PC-9 (cell line): ENCODE measurements at regions not wholly inside any gene's neighbourhood (a gene's known extent, or its start where the extent isn't known, plus 50 kb on each side); places are given as distances from the start of the nearest gene placed in this dataset.

Experiments used
- BruUV-seq: library from RNA; stranded (reverse); fragments of 400-500 nt; replicated peaks from 2 replicates; lab custom pipeline; 2021; lab: Mats Ljungman, UMichigan
- CTCF ChIA-PET: fragments of 300-600 bp; sonication (Branson Sonifier 250); formaldehyde crosslinking; loops from one replicate; lab custom pipeline; 2022; ENCODE audit warnings: antibody characterized with exemption; lab: Charles Lee
- POLR2A ChIA-PET: fragments of 300-600 bp; sonication (Branson Sonifier 250); formaldehyde crosslinking; loops from one replicate; lab custom pipeline; 2022; ENCODE audit warnings: antibody characterized with exemption; ENCODE audit not compliant: unreplicated experiment; lab: Charles Lee
- DNase-seq, 2 experiments: peaks; one replicate each; pipeline versions ENCODE4 v3.0.0 to v3.0.0-alpha.2; 2015 to 2022; ENCODE audit warnings: mixed read lengths in 1 of 2
- H2AFZ ChIP-seq: fragments of 200-600 bp; sonication (generic); 2 replicates; pipeline ENCODE4 v1.8.1; 2017; ENCODE audit warnings: antibody characterized with exemption
- H3F3A ChIP-seq: fragments of 200-600 bp; sonication (generic); 2 replicates; pipeline ENCODE4 v1.8.1; 2017; ENCODE audit warnings: antibody characterized with exemption, mild to moderate bottlenecking, low read depth; ENCODE audit not compliant: insufficient read depth
- H3K27ac ChIP-seq: fragments of 200-600 bp; sonication (generic); 2 replicates; pipeline ENCODE4 v1.6.1; 2016; ENCODE audit warnings: mixed run types
- H3K27me3 ChIP-seq: fragments of 200-600 bp; sonication (generic); 2 replicates; pipeline ENCODE4 v1.6.1; 2016; ENCODE audit warnings: low read depth, mixed run types; ENCODE audit not compliant: insufficient read depth
- H3K36me3 ChIP-seq: fragments of 200-600 bp; sonication (generic); 2 replicates; pipeline ENCODE4 v1.6.1; 2016; ENCODE audit warnings: low read depth, mixed run types
- H3K4me1 ChIP-seq: fragments of 200-600 bp; sonication (generic); replicated peaks from 2 replicates; pipeline ENCODE4 v1.6.1; 2016; ENCODE audit warnings: mixed run types; ENCODE audit not compliant: insufficient read depth
- H3K4me2 ChIP-seq: fragments of 200-600 bp; sonication (generic); 2 replicates; pipeline ENCODE4 v1.6.1; 2017; ENCODE audit warnings: mixed run types
- H3K4me3 ChIP-seq: fragments of 200-600 bp; sonication (generic); 2 replicates; pipeline ENCODE4 v1.6.1; 2016; ENCODE audit warnings: mixed run types
- H3K79me2 ChIP-seq: fragments of 200-600 bp; sonication (generic); 2 replicates; pipeline ENCODE4 v1.6.1; 2017; ENCODE audit warnings: low read depth, mixed run types
- H3K9me2 ChIP-seq: fragments of 200-600 bp; sonication (generic); 2 replicates; pipeline ENCODE4 v1.8.1; 2017; ENCODE audit warnings: mild to moderate bottlenecking; ENCODE audit not compliant: insufficient read depth
- H3K9me3 ChIP-seq: fragments of 200-600 bp; sonication (generic); 2 replicates; pipeline ENCODE4 v1.8.1; 2016; ENCODE audit warnings: low read depth; ENCODE audit not compliant: insufficient read depth
- H4K20me1 ChIP-seq: fragments of 200-600 bp; sonication (generic); 2 replicates; pipeline ENCODE4 v1.8.1; 2017; ENCODE audit not compliant: insufficient read depth
- CTCF ChIP-seq: fragments of 200-600 bp; sonication (generic); conservative IDR thresholded peaks from 2 replicates; pipeline ENCODE4 v1.6.1; 2017; ENCODE audit warnings: mixed run types, antibody characterized with exemption, mild to moderate bottlenecking, moderate library complexity
- EZH2 ChIP-seq: fragments of 200-600 bp; sonication (generic); IDR thresholded peaks from 2 replicates; pipeline ENCODE4 v1.8.0; 2017; ENCODE audit warnings: antibody characterized with exemption, low read depth
- intact Hi-C: fragments of 100-400 bp; cut with micrococcal nuclease; formaldehyde crosslinking; loops from one replicate; pipeline ENCODE4 v1.10.0; 2022; ENCODE audit not compliant: unreplicated experiment

- H3F3A ChIP-seq, result peaks cover 12% of the 10 kb centered on the region
- no peaks in the 10 kb centered on the region for H4K20me1 ChIP-seq
- H3K27me3 ChIP-seq, result no peaks in the 10 kb centered on the region
- H3K9me2 ChIP-seq, result no peaks in the 10 kb centered on the region
- ChIA-PET CTCF (no interaction called here), POLR2A (interaction anchor here (0.6 to 0.7 kb wide), 2 partner anchors 22 to 124 kb away, joined by 3 to 4 read pairs; no protein-coding TSS in a partner anchor)
- peak overlapping the region; percentile 80 for H3K27ac ChIP-seq
- peak overlapping the region; percentile 8; the same call in 1 of the 2 replicates for H3K4me3 ChIP-seq
- no peaks in the 10 kb centered on the region for H3K9me3 ChIP-seq
- peaks cover 27% of the 10 kb centered on the region for H3K4me1 ChIP-seq
- TF ChIP-seq EZH2 (no peak), CTCF (no peak)
- no peaks in the 10 kb centered on the region for H3K36me3 ChIP-seq
- peak overlapping the region; percentile 49 for H3K4me2 ChIP-seq
- BruUV-seq, result no TSS peak
- H2AFZ ChIP-seq, result no peak overlapping the region
- peak in 1 of 2 experiments; percentile 41 for DNase-seq
- no peaks in the 10 kb centered on the region for H3K79me2 ChIP-seq
- intact Hi-C loops, result loop anchor here (5.0 kb wide), 3 partner anchors 77 to 172 kb away; no protein-coding TSS in a partner anchor
These were observed 128.7 kb upstream of the BOD1 start for GRCh38 chr5:173745123-173745522.

DNA sequence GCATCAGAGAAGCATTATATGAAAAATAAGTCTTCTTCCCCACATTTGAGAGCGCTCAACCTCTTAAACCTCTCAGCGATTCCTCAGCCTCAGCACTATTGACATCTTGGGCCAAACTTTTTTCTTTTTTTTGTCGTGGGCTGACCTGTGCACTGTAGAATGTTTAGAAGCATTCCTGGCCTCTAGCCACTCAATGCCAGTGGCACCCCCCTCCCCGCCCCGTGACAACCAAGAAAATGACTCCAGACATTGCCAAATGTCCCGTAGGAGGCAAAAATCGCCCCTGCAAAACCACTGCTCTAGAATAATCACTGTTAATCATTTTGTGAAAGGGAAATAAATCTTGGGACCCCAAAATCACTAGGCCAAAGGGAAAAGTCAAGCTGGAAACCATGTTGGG is 129.1 kb upstream of the BOD1 start:
- H3K27ac ChIP-seq, result peak overlapping the region; percentile 80

More for the DNA sequence above, 129.1 kb upstream of the BOD1 start:
- H3K9me3 ChIP-seq, result no peaks in the 10 kb centered on the region
- H3K4me1 ChIP-seq, result peaks cover 27% of the 10 kb centered on the region
- no peaks in the 10 kb centered on the region for H3K79me2 ChIP-seq
- H3F3A ChIP-seq, result peaks cover 12% of the 10 kb centered on the region
- POLR2A ChIA-PET, result interaction anchor here (0.6 to 0.7 kb wide), 2 partner anchors 21 to 956 kb away, joined by 3 to 4 read pairs; no protein-coding TSS in a partner anchor
- no peaks in the 10 kb centered on the region for H3K9me2 ChIP-seq
- H3K36me3 ChIP-seq, result no peaks in the 10 kb centered on the region
- H3K4me3 ChIP-seq, result peak overlapping the region; percentile 8; the same call in 1 of the 2 replicates
- peak overlapping the region; percentile 49 for H3K4me2 ChIP-seq
- DNase-seq, result peak in 1 of 2 experiments; percentile 51
- no peak overlapping the region for H2AFZ ChIP-seq
- intact Hi-C loops, result loop anchor here (5.0 kb wide), 3 partner anchors 77 to 172 kb away; no protein-coding TSS in a partner anchor
- H4K20me1 ChIP-seq, result no peaks in the 10 kb centered on the region
- CTCF ChIA-PET, result interaction anchor here (0.7 to 0.9 kb wide), 2 partner anchors 19 to 1818 kb away, joined by 3 to 5 read pairs; no protein-coding TSS in a partner anchor
- TSS peak; percentile 83 for BruUV-seq
- TF ChIP-seq CTCF (no peak), EZH2 (no peak)
- no peaks in the 10 kb centered on the region for H3K27me3 ChIP-seq
